ENCODE measurements at regions not wholly inside any gene's neighbourhood (a gene's known extent, or its start where the extent isn't known, plus 50 kb on each side); places are given as distances from the start of the nearest gene placed in this dataset.

- no peak for DNase-seq
- intact Hi-C loops (cut with DNase I; ENCODE audit: low total_unique reads), result no loop called here
- Histone ChIP-seq H3K27me3 (replicated peaks in 1 of 7) (no peaks in the 10 kb centered on the region), H3K36me3 (no peaks in the 10 kb centered on the region), H3K4me3 (no peak overlapping the region), H3K9me3 (no peaks in the 10 kb centered on the region), H3K4me1 (no peaks in the 10 kb centered on the region), H3K27ac (no peak overlapping the region)
- TF ChIP-seq POLR2A (IDR thresholded peaks at IDR 0.05) (no peak), POLR2AphosphoS5 (IDR thresholded peaks at IDR 0.05) (no peak), CTCF (IDR thresholded peaks at IDR 0.05 in 8 of 11, conservative IDR thresholded peaks at IDR 0.05 in 3 of 11) (no peak)
- WGBS, 5 donors, result 85 to 97% (median 89%) methylated on average over 1 of the region's 1 CpG
Measured at GRCh38 chr4:126691797-126692196, 941.0 kb upstream of the INTU start.

GRCh38 chr4:126697748-126698147, 935.0 kb upstream of the INTU start:
- intact Hi-C loops (cut with DNase I; ENCODE audit: low total_unique reads), result no loop called here
- DNase-seq, result no peak
- H3K27me3 ChIP-seq (replicated peaks in 1 of 7), result no peaks in the 10 kb centered on the region
- H3K36me3 ChIP-seq, result no peaks in the 10 kb centered on the region
- no peaks in the 10 kb centered on the region for H3K9me3 ChIP-seq
- 52 to 84% (median 76%) methylated on average over 1 of the region's 1 CpG for WGBS, 5 donors
- no peak overlapping the region for H3K27ac ChIP-seq
- TF ChIP-seq CTCF (IDR thresholded peaks at IDR 0.05 in 8 of 11, conservative IDR thresholded peaks at IDR 0.05 in 3 of 11) (no peak), POLR2AphosphoS5 (IDR thresholded peaks at IDR 0.05) (no peak), POLR2A (IDR thresholded peaks at IDR 0.05) (no peak)
- H3K4me3 ChIP-seq, result no peak overlapping the region
- no peaks in the 10 kb centered on the region for H3K4me1 ChIP-seq

- WGBS, 5 donors, result 82 to 96% (median 86%) methylated on average over 3 of the region's 3 CpGs
- no peaks in the 10 kb centered on the region for H3K9me3 ChIP-seq
- H3K4me1 ChIP-seq, result no peaks in the 10 kb centered on the region
- intact Hi-C loops (cut with DNase I; ENCODE audit: low total_unique reads), result no loop called here
- no peaks in the 10 kb centered on the region for H3K27me3 ChIP-seq (replicated peaks in 1 of 7)
- no peak overlapping the region for H3K4me3 ChIP-seq
- no peaks in the 10 kb centered on the region for H3K36me3 ChIP-seq
- DNase-seq, result no peak
- no peak for TF ChIP-seq CTCF (IDR thresholded peaks at IDR 0.05 in 8 of 11, conservative IDR thresholded peaks at IDR 0.05 in 3 of 11)
- TF ChIP-seq POLR2A (IDR thresholded peaks at IDR 0.05), result no peak
- no peak for TF ChIP-seq POLR2AphosphoS5 (IDR thresholded peaks at IDR 0.05)
- no peak overlapping the region for H3K27ac ChIP-seq
Measured at GRCh38 chr4:126698224-126698623, 934.5 kb upstream of the INTU start.

- no peak overlapping the region for H3K4me3 ChIP-seq
- no peaks in the 10 kb centered on the region for H3K36me3 ChIP-seq
- no peaks in the 10 kb centered on the region for H3K4me1 ChIP-seq
- no peak for TF ChIP-seq POLR2AphosphoS5 (IDR thresholded peaks at IDR 0.05)
- TF ChIP-seq POLR2A (IDR thresholded peaks at IDR 0.05), result no peak
- no peak for TF ChIP-seq CTCF (IDR thresholded peaks at IDR 0.05 in 8 of 11, conservative IDR thresholded peaks at IDR 0.05 in 3 of 11)
- H3K9me3 ChIP-seq, result no peaks in the 10 kb centered on the region
- intact Hi-C loops (cut with DNase I; ENCODE audit: low total_unique reads), result no loop called here
- no peaks in the 10 kb centered on the region for H3K27me3 ChIP-seq (replicated peaks in 1 of 7)
- no peak overlapping the region for H3K27ac ChIP-seq
- 85 to 94% (median 88%) methylated on average over 2 of the region's 2 CpGs for WGBS, 5 donors
- no peak for DNase-seq
Measured at GRCh38 chr4:126701756-126702155, 931.0 kb upstream of the INTU start.

All from spleen (tissue), 11 donors.